C4-2B (cell line): ENCODE measurements at regions not wholly inside any gene's neighbourhood (a gene's known extent, or its start where the extent isn't known, plus 50 kb on each side); places are given as distances from the start of the nearest gene placed in this dataset.

Experiments used
- H3K27ac ChIP-seq: fragments of 450-650 bp; 2 replicates; pipeline ENCODE4 v1.5.1; 2017
- ZFX ChIP-seq: fragments of 450-650 bp; IDR thresholded peaks from 2 replicates; pipeline ENCODE4 v1.6.1; 2017
- TF ChIP-seq, protein P1 (sequence below): fragments of 450-650 bp; conservative IDR thresholded peaks from 2 replicates; pipeline ENCODE4 v1.5.1; 2017; ENCODE audit warnings: mild to moderate bottlenecking

DNA sequence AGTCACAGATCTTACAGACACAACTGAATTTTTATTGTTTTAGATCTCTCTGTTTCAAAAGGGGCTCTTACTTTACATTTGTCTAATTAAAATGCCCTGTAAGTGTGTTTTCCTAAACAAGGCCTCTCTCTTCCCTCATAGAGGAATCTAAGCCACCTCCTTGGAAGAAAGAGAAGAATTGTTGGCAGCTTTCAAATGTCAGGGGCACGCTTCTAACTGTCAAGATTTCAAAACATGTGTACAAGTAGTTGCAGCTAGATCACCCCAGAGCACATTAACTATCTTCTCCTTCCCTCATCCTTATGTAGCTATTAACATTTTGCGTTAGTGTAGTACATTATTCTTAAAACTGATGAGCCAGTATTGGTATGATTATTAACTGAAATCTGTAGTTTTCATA lies 266.5 kb upstream of the BOD1L1 start:
- no peak for TF ChIP-seq ZFX
- TF ChIP-seq, protein P1, sequence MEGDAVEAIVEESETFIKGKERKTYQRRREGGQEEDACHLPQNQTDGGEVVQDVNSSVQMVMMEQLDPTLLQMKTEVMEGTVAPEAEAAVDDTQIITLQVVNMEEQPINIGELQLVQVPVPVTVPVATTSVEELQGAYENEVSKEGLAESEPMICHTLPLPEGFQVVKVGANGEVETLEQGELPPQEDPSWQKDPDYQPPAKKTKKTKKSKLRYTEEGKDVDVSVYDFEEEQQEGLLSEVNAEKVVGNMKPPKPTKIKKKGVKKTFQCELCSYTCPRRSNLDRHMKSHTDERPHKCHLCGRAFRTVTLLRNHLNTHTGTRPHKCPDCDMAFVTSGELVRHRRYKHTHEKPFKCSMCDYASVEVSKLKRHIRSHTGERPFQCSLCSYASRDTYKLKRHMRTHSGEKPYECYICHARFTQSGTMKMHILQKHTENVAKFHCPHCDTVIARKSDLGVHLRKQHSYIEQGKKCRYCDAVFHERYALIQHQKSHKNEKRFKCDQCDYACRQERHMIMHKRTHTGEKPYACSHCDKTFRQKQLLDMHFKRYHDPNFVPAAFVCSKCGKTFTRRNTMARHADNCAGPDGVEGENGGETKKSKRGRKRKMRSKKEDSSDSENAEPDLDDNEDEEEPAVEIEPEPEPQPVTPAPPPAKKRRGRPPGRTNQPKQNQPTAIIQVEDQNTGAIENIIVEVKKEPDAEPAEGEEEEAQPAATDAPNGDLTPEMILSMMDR: no peak

DNA sequence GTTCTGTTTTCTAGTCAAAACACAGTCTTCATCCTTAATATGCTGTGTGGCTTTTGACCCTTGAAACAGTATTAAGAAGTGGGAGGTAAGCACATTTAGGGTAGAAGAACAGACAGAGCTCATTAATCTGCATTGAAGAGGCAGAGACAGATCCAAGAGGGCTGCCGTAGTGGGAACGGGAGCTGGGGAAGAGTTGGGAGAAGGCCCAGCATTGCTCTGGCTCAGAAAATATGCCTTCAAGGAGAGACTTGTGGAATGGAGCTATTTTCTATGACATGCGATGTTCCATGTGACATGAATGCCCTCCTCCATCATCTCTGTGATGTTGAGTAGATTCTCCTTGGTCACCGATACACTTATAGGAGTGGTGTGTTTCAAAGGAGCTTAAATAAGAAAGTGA lies 273.3 kb upstream of the BOD1L1 start:
- TF ChIP-seq ZFX: no peak
- TF ChIP-seq, protein P1: no peak
- H3K27ac ChIP-seq: no peak overlapping the region

More for the DNA sequence above, 266.5 kb upstream of the BOD1L1 start:
- no peak overlapping the region for H3K27ac ChIP-seq

DNA sequence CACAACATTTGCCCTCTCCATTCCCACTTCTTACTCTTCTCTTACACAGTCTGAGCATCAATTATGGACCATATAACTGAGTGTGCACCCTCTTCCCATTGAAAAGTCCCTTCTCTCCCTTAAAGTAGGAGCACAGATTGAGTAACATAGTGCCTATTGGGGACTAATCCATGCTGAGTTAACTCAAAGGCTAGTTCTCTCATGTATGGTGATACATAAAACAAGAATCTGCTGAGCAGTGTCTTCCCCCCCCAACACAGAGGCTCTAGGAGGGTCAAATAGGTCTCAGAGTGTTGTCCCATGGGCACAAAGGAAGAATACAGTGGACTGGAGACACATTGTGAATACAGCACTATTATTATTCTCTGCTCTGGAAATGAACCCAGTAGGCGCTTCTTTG lies 274.6 kb upstream of the BOD1L1 start:
- TF ChIP-seq ZFX: no peak
- TF ChIP-seq, protein P1: no peak
- no peak overlapping the region for H3K27ac ChIP-seq

DNA sequence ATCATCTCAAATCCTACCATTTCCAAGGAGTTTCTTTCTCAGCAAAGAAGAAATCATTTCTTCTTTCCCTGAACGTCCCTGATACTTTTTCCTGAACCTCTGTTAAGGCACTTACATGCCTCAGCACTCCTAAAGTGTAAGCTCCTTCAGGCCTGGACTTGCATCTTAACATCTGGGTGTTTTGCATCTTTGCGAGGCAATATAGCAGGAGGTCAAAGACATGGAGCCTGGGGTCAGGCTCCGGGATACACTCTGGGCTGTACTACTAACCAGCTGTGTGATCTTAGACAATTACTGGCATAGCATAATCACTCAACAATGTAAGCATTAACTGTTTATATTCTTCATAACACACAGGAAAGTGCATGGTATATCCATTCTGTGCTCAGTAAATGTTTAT lies 275.5 kb upstream of the BOD1L1 start:
- no peak overlapping the region for H3K27ac ChIP-seq
- TF ChIP-seq ZFX: no peak
- TF ChIP-seq, protein P1: no peak

DNA sequence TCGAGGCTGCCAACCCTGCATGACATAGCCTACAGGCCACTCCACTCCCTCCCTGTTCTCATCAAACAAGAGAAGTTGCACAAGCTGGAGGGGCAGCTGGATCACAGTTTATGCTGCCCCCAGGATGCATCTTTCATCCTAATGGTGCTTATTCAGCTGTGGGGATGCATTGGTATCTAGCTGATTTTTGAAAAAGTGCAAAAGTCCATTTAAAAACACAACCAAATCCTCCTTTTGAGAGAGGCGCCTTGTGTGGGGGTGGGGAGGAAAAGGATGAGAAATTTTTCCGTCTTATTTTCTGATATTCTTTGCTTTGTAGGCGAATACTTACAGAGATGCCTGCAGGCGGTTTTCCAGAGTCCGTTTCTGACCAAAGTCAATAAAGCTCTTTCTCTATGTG lies 276.4 kb upstream of the BOD1L1 start:
- no peak for TF ChIP-seq ZFX
- TF ChIP-seq, protein P1: no peak
- no peak overlapping the region for H3K27ac ChIP-seq

DNA sequence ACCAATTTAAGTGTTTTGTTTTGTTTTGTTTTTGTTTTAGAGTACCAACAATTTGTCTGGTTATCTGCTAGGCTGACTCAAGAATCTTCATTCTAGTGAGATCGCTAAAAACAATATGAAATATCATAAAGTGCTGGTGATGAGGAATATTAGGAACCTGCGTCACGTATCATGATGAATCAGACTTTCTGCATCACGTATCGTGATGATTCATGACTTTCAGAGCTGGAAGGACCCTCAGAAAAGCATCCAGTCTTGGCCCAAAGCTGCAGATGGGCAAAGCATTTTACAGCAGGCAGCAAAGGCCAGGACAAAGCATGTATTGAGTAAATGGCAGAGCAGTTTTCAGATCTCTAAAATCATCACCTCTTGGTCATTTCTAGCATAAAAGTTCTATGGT lies 278.0 kb upstream of the BOD1L1 start:
- H3K27ac ChIP-seq: no peak overlapping the region
- TF ChIP-seq ZFX: no peak
- TF ChIP-seq, protein P1: no peak

DNA sequence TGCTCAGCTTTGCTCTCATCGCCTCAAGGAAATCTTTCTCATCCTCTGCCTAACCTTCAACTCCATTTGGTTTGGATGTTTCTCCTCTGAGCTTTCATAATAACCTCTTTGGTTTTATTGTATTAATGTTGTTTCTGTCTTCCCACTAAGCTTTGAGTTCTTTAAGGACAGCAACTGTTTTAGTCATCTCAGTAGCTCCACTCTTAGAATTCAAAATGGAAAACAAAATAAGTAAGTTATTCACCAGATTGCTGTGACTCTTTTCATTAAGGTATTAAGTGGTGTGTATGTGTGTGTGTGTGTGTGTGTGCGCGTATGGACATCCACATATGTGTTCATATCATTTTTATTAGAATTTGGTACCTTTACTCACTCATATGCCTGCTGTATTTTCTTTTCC lies 279.2 kb upstream of the BOD1L1 start:
- no peak overlapping the region for H3K27ac ChIP-seq
- TF ChIP-seq, protein P1: no peak
- no peak for TF ChIP-seq ZFX
